Neural cell (in vitro differentiated cells): ENCODE measurements at regions not wholly inside any gene's neighbourhood (a gene's known extent, or its start where the extent isn't known, plus 50 kb on each side); places are given as distances from the start of the nearest gene placed in this dataset.

Source experiments
- H2AFZ ChIP-seq: fragments of 200-600, 300-800 bp; sonication (generic), shearing (Covaris generic); 2 replicates; pipeline ENCODE4 v1.6.0; 2014; ENCODE audit warnings: low read depth, mild to moderate bottlenecking, antibody characterized with exemption, low read length, moderate library complexity
- H3F3A ChIP-seq: fragments of 200-600 bp; shearing (Covaris generic); 2 replicates; pipeline ENCODE4 v1.6.1; 2016; ENCODE audit warnings: mild to moderate bottlenecking, moderate library complexity, mixed read lengths, antibody characterized with exemption, low read length; ENCODE audit not compliant: insufficient read depth, poor library complexity, severe bottlenecking
- H3K27ac ChIP-seq: fragments of 200-600, 300-800 bp; sonication (generic), shearing (Covaris generic); 2 replicates; pipeline ENCODE4 v1.5.1; 2014; ENCODE audit warnings: mild to moderate bottlenecking, low read length, moderate library complexity
- H3K27me3 ChIP-seq: fragments of 300-800, 200-600 bp; sonication (generic), shearing (Covaris generic); 2 replicates; pipeline ENCODE4 v1.6.0; 2014; ENCODE audit warnings: mild to moderate bottlenecking, low read depth, low read length, moderate library complexity; ENCODE audit not compliant: insufficient read depth
- H3K36me3 ChIP-seq: fragments of 300-800, 200-600 bp; sonication (generic), shearing (Covaris generic); 2 replicates; pipeline ENCODE4 v1.5.1; 2014; ENCODE audit warnings: mild to moderate bottlenecking, antibody characterized with exemption, low read length, moderate library complexity; ENCODE audit not compliant: insufficient read depth
- H3K4me2 ChIP-seq: fragments of 300-800, 200-600 bp; sonication (generic), shearing (Covaris generic); 2 replicates; pipeline ENCODE4 v1.6.0; 2014; ENCODE audit warnings: mild to moderate bottlenecking, low read length
- H3K4me3 ChIP-seq: fragments of 300-800, 200-600 bp; sonication (generic), shearing (Covaris generic); 2 replicates; pipeline ENCODE4 v1.5.1; 2014; ENCODE audit warnings: mild to moderate bottlenecking, low read length, moderate library complexity
- H3K79me2 ChIP-seq: fragments of 200-600 bp; shearing (Covaris generic); replicated peaks from 2 replicates; pipeline ENCODE4 v1.6.0; 2014; ENCODE audit warnings: mild to moderate bottlenecking, low read length, moderate library complexity; ENCODE audit not compliant: insufficient read depth
- H3K9ac ChIP-seq: fragments of 300-800, 200-600 bp; sonication (generic), shearing (Covaris generic); 2 replicates; pipeline ENCODE4 v1.6.1; 2016; ENCODE audit warnings: mild to moderate bottlenecking, low read length, mixed read lengths
- H3K9me2 ChIP-seq: fragments of 200-600 bp; shearing (Covaris generic); 2 replicates; pipeline ENCODE4 v1.6.1; 2016; ENCODE audit warnings: mild to moderate bottlenecking, low read length, mixed read lengths; ENCODE audit not compliant: insufficient read depth
- H3K9me3 ChIP-seq: fragments of 200-600, 300-800 bp; sonication (generic), shearing (Covaris generic); 2 replicates; pipeline ENCODE4 v1.6.1; 2016; ENCODE audit warnings: mild to moderate bottlenecking, mixed run types, low read length, moderate library complexity, mixed read lengths
- H4K20me1 ChIP-seq: fragments of 200-600 bp; shearing (Covaris generic); 2 replicates; pipeline ENCODE4 v1.6.1; 2016; ENCODE audit warnings: mild to moderate bottlenecking, mixed run types; ENCODE audit not compliant: insufficient read depth
- CTCF ChIP-seq: fragments of 450-650 bp; IDR thresholded peaks from 2 replicates; pipeline ENCODE4 v1.5.1; 2014; ENCODE audit warnings: antibody characterized with exemption, mild to moderate bottlenecking, moderate library complexity; ENCODE audit not compliant: poor library complexity, severe bottlenecking
- EP300 ChIP-seq: fragments of 450-650 bp; conservative IDR thresholded peaks from 2 replicates; pipeline ENCODE4 v1.6.1; 2014; ENCODE audit warnings: antibody characterized with exemption, mild to moderate bottlenecking, moderate library complexity; ENCODE audit not compliant: poor library complexity, severe bottlenecking
- EZH2 ChIP-seq: fragments of 200-600, 300-800 bp; shearing (Covaris generic), sonication (generic); IDR thresholded peaks from 2 replicates; pipeline ENCODE4 v1.6.1; 2014; ENCODE audit warnings: antibody characterized with exemption, low read length, borderline replicate concordance, mild to moderate bottlenecking; ENCODE audit not compliant: insufficient read depth, poor library complexity, severe bottlenecking
- MXI1 ChIP-seq: fragments of 450-650 bp; conservative IDR thresholded peaks from 2 replicates; pipeline ENCODE4 v1.6.1; 2014; ENCODE audit warnings: antibody characterized with exemption, mild to moderate bottlenecking; ENCODE audit not compliant: poor library complexity, severe bottlenecking
- POLR2AphosphoS5 ChIP-seq: IDR thresholded peaks from 2 replicates; pipeline ENCODE4 v1.6.1; 2012
- RAD21 ChIP-seq: fragments of 450-650 bp; conservative IDR thresholded peaks from 2 replicates; pipeline ENCODE4 v1.6.1; 2014; ENCODE audit warnings: antibody characterized with exemption, mild to moderate bottlenecking, moderate library complexity
- REST ChIP-seq: IDR thresholded peaks from 2 replicates; pipeline ENCODE4 v1.6.1; 2012; ENCODE audit warnings: borderline replicate concordance
- SMC3 ChIP-seq: fragments of 450-650 bp; conservative IDR thresholded peaks from 2 replicates; pipeline ENCODE4 v1.6.1; 2014; ENCODE audit warnings: antibody characterized with exemption, mild to moderate bottlenecking, moderate library complexity; ENCODE audit not compliant: poor library complexity
- TAF1 ChIP-seq: IDR thresholded peaks from 2 replicates; pipeline ENCODE4 v1.6.1; 2012; ENCODE audit warnings: low read depth

GRCh38 chr2:12596771-12597170 is 120.0 kb upstream of the TRIB2 start:
- Histone ChIP-seq H3K9me2 (no peaks in the 10 kb centered on the region), H3K79me2 (no peaks in the 10 kb centered on the region), H3K27me3 (no peaks in the 10 kb centered on the region), H3K9ac (no peak overlapping the region), H3K9me3 (no peaks in the 10 kb centered on the region), H3K36me3 (no peaks in the 10 kb centered on the region), H3K4me3 (no peak overlapping the region), H3K27ac (no peak overlapping the region), H4K20me1 (no peaks in the 10 kb centered on the region), H2AFZ (no peak overlapping the region), H3F3A (no peaks in the 10 kb centered on the region), H3K4me2 (no peak overlapping the region)
- no peak for TF ChIP-seq EZH2
- TF ChIP-seq EP300, result no peak
- TF ChIP-seq SMC3, result no peak
- TF ChIP-seq REST, result no peak
- no peak for TF ChIP-seq RAD21
- TF ChIP-seq CTCF, result no peak
- no peak for TF ChIP-seq POLR2AphosphoS5
- no peak for TF ChIP-seq TAF1
- no peak for TF ChIP-seq MXI1

- Histone ChIP-seq H4K20me1 (no peaks in the 10 kb centered on the region), H3K9me2 (no peaks in the 10 kb centered on the region), H3F3A (no peaks in the 10 kb centered on the region), H3K4me2 (no peak overlapping the region), H3K4me3 (no peak overlapping the region), H3K36me3 (no peaks in the 10 kb centered on the region), H3K9ac (no peak overlapping the region), H3K27ac (no peak overlapping the region), H2AFZ (no peak overlapping the region), H3K9me3 (no peaks in the 10 kb centered on the region), H3K27me3 (no peaks in the 10 kb centered on the region), H3K79me2 (no peaks in the 10 kb centered on the region)
- TF ChIP-seq RAD21 (no peak), REST (no peak), POLR2AphosphoS5 (no peak), EZH2 (no peak), MXI1 (no peak), EP300 (no peak)
Measured at GRCh38 chr2:12597610-12598009, 119.1 kb upstream of the TRIB2 start.
